GM23338 (cell line): ENCODE measurements at regions not wholly inside any gene's neighbourhood (a gene's known extent, or its start where the extent isn't known, plus 50 kb on each side); places are given as distances from the start of the nearest gene placed in this dataset.

Experiments
- ATAC-seq: fragments of 200-7000 bp; cut with Tn5 transposase; 3 replicates; pipeline ENCODE4 v1.9.1; 2020
- DNase-seq: peaks from one replicate; pipeline ENCODE4 v3.0.0-alpha.2; 2015; ENCODE audit warnings: low spot score
- H2AFZ ChIP-seq: fragments of 200-600 bp; sonication (generic); 2 replicates; pipeline ENCODE4 v1.8.0; 2016; ENCODE audit warnings: antibody characterized with exemption, mild to moderate bottlenecking, moderate library complexity
- H3F3A ChIP-seq: fragments of 200-600 bp; sonication (generic); replicated peaks from 2 replicates; pipeline ENCODE4 v1.8.0; 2017; ENCODE audit warnings: antibody characterized with exemption, mixed run types, low read depth
- H3K27ac ChIP-seq: fragments of 200-600 bp; sonication (generic); 2 replicates; pipeline ENCODE4 v1.6.1; 2016; ENCODE audit warnings: low read depth
- H3K27me3 ChIP-seq: fragments of 200-600 bp; sonication (generic); 2 replicates; pipeline ENCODE4 v1.8.0; 2016; ENCODE audit warnings: mild to moderate bottlenecking, mixed run types, moderate library complexity; ENCODE audit not compliant: insufficient read depth
- H3K36me3 ChIP-seq: fragments of 200-600 bp; sonication (generic); 2 replicates; pipeline ENCODE4 v1.8.0; 2016; ENCODE audit warnings: mild to moderate bottlenecking; ENCODE audit not compliant: insufficient read depth
- H3K4me1 ChIP-seq: fragments of 200-600 bp; sonication (generic); 2 replicates; pipeline ENCODE4 v1.8.0; 2016; ENCODE audit warnings: mild to moderate bottlenecking, moderate library complexity; ENCODE audit not compliant: insufficient read depth
- H3K4me2 ChIP-seq: fragments of 200-600 bp; sonication (generic); 2 replicates; pipeline ENCODE4 v1.7.1; 2017; ENCODE audit warnings: mixed run types
- H3K4me3 ChIP-seq: fragments of 200-600 bp; sonication (generic); 2 replicates; pipeline ENCODE4 v1.6.1; 2016; ENCODE audit warnings: mixed run types
- H3K79me2 ChIP-seq: fragments of 200-600 bp; sonication (generic); replicated peaks from 2 replicates; pipeline ENCODE4 v1.8.0; 2017; ENCODE audit warnings: mild to moderate bottlenecking; ENCODE audit not compliant: insufficient read depth
- H3K9me2 ChIP-seq: fragments of 200-600 bp; sonication (generic); 2 replicates; pipeline ENCODE4 v1.8.0; 2017; ENCODE audit not compliant: insufficient read depth
- H4K20me1 ChIP-seq: fragments of 200-600 bp; sonication (generic); replicated peaks from 2 replicates; pipeline ENCODE4 v1.8.0; 2017; ENCODE audit warnings: mild to moderate bottlenecking; ENCODE audit not compliant: insufficient read depth
- H3K27ac Mint-ChIP-seq: 2 replicates; pipeline ENCODE4 v1.8.0; 2020; ENCODE audit warnings: inconsistent platforms, mild to moderate bottlenecking, moderate library complexity, mixed read lengths
- H3K27me3 Mint-ChIP-seq: 3 replicates; pipeline ENCODE4 v1.8.0; 2022; ENCODE audit warnings: low read depth, mild to moderate bottlenecking, moderate library complexity, mixed read lengths, inconsistent platforms; ENCODE audit not compliant: insufficient read depth, poor library complexity
- H3K36me3 Mint-ChIP-seq: 3 replicates; pipeline ENCODE4 v1.8.0; 2021; ENCODE audit warnings: low read depth, mild to moderate bottlenecking, inconsistent platforms, moderate library complexity, mixed read lengths
- H3K4me1 Mint-ChIP-seq: 3 replicates; pipeline ENCODE4 v1.8.0; 2020; ENCODE audit warnings: mild to moderate bottlenecking, inconsistent platforms, mixed read lengths
- H3K4me3 Mint-ChIP-seq: 3 replicates; pipeline ENCODE4 v1.8.0; 2021; ENCODE audit warnings: moderate library complexity, mild to moderate bottlenecking, inconsistent platforms, mixed read lengths
- H3K9me3 Mint-ChIP-seq: 3 replicates; pipeline ENCODE4 v1.8.0; 2020; ENCODE audit warnings: moderate library complexity, mild to moderate bottlenecking, inconsistent platforms, mixed read lengths
- EZH2phosphoT487 ChIP-seq: fragments of 200-600 bp; sonication (generic); IDR thresholded peaks from one replicate; pipeline ENCODE4 v1.8.1; 2018; ENCODE audit warnings: antibody characterized with exemption; ENCODE audit not compliant: unreplicated experiment
- NANOG ChIP-seq: IDR thresholded peaks from 2 replicates; pipeline ENCODE4 v1.6.1; 2016; ENCODE audit warnings: antibody characterized with exemption, borderline replicate concordance
- STAT1 ChIP-seq: IDR thresholded peaks from one replicate; pipeline ENCODE4 v1.6.1; 2016; ENCODE audit warnings: antibody characterized with exemption; ENCODE audit not compliant: unreplicated experiment
- ZNF114 ChIP-seq: fragments of 250-450 bp; sonication (Bioruptor Pico); IDR thresholded peaks from 2 replicates; pipeline ENCODE4 v1.5.0; 2020; ENCODE audit warnings: mild to moderate bottlenecking, moderate library complexity
- ZNF331 ChIP-seq: fragments of 250-450 bp; sonication (Bioruptor Pico); IDR thresholded peaks from 2 replicates; pipeline ENCODE4 v1.5.0; 2020; ENCODE audit warnings: low read depth, mild to moderate bottlenecking, moderate library complexity
- TF ChIP-seq, protein P1 (sequence below), 2 experiments: fragments of 200-600 bp in 1 of 2; sonication (generic) in 1 of 2; conservative IDR thresholded peaks; 2 replicates each; pipeline versions ENCODE4 v1.5.1 to v1.6.1; 2016 to 2017; ENCODE audit warnings: antibody characterized with exemption in 2 of 2, low read depth in 2 of 2, mild to moderate bottlenecking in 2 of 2, moderate library complexity in 1 of 2
- TF ChIP-seq, protein P2 (sequence below): IDR thresholded peaks from 2 replicates; pipeline ENCODE4 v1.6.1; 2016; ENCODE audit warnings: antibody characterized with exemption

DNA sequence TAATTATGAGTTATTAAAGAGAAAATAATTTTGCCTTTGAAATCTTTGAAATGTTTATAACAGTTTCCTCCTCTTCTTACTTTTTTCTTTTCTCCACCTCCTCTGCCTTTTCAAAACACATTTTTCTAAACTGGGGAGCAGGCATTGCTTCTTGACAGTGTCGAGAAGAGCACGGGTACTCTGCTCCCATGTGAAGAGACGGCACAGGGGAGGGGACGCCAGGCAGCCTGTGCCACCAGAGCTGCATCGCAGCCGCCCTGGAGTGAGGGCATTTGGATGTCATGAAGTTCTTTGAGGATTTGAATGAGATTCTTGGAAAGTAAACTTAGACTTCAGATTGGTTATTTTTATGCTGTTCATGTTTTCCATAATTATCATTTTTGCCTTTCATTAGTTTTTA, 149.7 kb downstream of the ACTR3B start:
- no peaks in the 10 kb centered on the region for H3F3A ChIP-seq
- no peak for TF ChIP-seq STAT1
- no peaks in the 10 kb centered on the region for H4K20me1 ChIP-seq
- H3K4me1 Mint-ChIP-seq, result peaks cover 7% of the 10 kb centered on the region; the same call in 2 of the 3 replicates
- no peak overlapping the region for H3K27ac ChIP-seq
- H3K4me3 Mint-ChIP-seq, result no peak overlapping the region
- no peak for DNase-seq
- no peak overlapping the region for H2AFZ ChIP-seq
- no peaks in the 10 kb centered on the region for H3K79me2 ChIP-seq
- no peak overlapping the region for H3K4me3 ChIP-seq
- H3K27me3 ChIP-seq, result no peaks in the 10 kb centered on the region
- no peaks in the 10 kb centered on the region for H3K9me3 Mint-ChIP-seq
- no peaks in the 10 kb centered on the region for H3K36me3 Mint-ChIP-seq
- no peaks in the 10 kb centered on the region; the same call in 1 of the 2 replicates for H3K36me3 ChIP-seq
- peaks cover 2% of the 10 kb centered on the region for H3K27me3 Mint-ChIP-seq
- no peak overlapping the region for H3K27ac Mint-ChIP-seq
- H3K4me1 ChIP-seq, result no peaks in the 10 kb centered on the region
- H3K4me2 ChIP-seq, result no peak overlapping the region
- 0 out of 2 replicates have a peak, but pooled peaks cover 3% of the 10 kb centered on the region for H3K9me2 ChIP-seq
- ATAC-seq, result no peak

DNA sequence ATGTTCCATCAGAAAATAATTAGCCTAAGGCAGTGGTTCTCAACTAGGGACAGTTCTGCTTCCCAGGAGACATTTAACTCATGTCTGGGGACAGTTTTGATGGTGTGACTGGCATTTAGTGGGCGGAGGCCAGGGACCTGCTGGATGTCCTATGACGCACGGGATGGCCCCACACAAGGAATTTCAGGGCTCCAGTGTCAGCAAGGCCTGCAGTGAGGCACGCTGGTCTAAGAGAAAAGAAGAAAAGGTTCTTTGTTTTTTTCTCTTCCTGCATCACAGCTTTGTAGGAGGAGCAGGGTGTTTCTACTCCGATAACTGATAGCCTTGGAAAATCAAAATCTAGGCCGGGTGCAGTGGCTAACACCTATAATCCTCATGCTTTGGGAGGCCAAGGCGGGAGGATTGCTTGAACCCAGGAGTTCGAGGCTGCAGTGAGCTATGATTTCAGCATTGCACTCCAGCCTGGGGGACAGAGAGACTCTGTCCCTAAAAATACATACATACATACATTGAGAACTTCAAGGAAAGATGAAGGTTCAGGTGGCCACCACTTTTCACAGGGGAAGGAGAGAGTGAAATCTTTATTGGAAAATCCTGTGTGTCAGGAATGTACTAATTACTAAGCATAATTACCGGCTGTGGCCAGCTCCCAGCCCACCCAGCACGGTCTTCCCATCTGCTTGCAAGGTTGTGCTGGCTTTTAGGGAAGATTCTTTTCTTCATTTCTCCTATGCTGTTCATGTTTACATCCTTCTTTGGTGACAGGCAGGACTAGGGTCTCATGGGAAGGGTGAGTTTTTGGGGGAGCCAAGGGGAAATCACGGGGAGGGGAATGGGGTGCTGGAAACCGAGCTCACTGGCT, 150.4 kb downstream of the ACTR3B start:
- Histone ChIP-seq H3K4me3 (no peak overlapping the region), H3K9me2 (0 out of 2 replicates have a peak, but pooled peaks cover 3% of the 10 kb centered on the region), H3K27me3 (no peaks in the 10 kb centered on the region), H3K79me2 (no peaks in the 10 kb centered on the region), H3F3A (no peaks in the 10 kb centered on the region), H3K27ac (no peak overlapping the region), H3K36me3 (no peaks in the 10 kb centered on the region; the same call in 1 of the 2 replicates), H3K4me2 (no peak overlapping the region), H3K4me1 (no peaks in the 10 kb centered on the region), H4K20me1 (no peaks in the 10 kb centered on the region), H2AFZ (no peak overlapping the region)
- no peaks in the 10 kb centered on the region for H3K36me3 Mint-ChIP-seq
- DNase-seq, result no peak
- H3K4me1 Mint-ChIP-seq, result peaks cover 7% of the 10 kb centered on the region; the same call in 2 of the 3 replicates
- H3K4me3 Mint-ChIP-seq, result no peak overlapping the region
- H3K27ac Mint-ChIP-seq, result no peak overlapping the region
- peak; percentile 36; the same call in 1 of the 3 replicates for ATAC-seq
- H3K9me3 Mint-ChIP-seq, result no peaks in the 10 kb centered on the region
- TF ChIP-seq STAT1, result no peak
- no peak for TF ChIP-seq NANOG
- TF ChIP-seq ZNF331 (CRISPR knock-in tag), result no peak
- TF ChIP-seq, protein P1, sequence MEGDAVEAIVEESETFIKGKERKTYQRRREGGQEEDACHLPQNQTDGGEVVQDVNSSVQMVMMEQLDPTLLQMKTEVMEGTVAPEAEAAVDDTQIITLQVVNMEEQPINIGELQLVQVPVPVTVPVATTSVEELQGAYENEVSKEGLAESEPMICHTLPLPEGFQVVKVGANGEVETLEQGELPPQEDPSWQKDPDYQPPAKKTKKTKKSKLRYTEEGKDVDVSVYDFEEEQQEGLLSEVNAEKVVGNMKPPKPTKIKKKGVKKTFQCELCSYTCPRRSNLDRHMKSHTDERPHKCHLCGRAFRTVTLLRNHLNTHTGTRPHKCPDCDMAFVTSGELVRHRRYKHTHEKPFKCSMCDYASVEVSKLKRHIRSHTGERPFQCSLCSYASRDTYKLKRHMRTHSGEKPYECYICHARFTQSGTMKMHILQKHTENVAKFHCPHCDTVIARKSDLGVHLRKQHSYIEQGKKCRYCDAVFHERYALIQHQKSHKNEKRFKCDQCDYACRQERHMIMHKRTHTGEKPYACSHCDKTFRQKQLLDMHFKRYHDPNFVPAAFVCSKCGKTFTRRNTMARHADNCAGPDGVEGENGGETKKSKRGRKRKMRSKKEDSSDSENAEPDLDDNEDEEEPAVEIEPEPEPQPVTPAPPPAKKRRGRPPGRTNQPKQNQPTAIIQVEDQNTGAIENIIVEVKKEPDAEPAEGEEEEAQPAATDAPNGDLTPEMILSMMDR (conservative IDR thresholded peaks at IDR 0.05; ENCODE audit: low read depth in 2 of 2), result no peak
- no peak for TF ChIP-seq EZH2phosphoT487
- TF ChIP-seq, protein P2, sequence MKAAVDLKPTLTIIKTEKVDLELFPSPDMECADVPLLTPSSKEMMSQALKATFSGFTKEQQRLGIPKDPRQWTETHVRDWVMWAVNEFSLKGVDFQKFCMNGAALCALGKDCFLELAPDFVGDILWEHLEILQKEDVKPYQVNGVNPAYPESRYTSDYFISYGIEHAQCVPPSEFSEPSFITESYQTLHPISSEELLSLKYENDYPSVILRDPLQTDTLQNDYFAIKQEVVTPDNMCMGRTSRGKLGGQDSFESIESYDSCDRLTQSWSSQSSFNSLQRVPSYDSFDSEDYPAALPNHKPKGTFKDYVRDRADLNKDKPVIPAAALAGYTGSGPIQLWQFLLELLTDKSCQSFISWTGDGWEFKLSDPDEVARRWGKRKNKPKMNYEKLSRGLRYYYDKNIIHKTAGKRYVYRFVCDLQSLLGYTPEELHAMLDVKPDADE, result no peak
- no peak for TF ChIP-seq ZNF114
- H3K27me3 Mint-ChIP-seq, result peaks cover 2% of the 10 kb centered on the region
